ENCODE measurements at regions not wholly inside any gene's neighbourhood (a gene's known extent, or its start where the extent isn't known, plus 50 kb on each side); places are given as distances from the start of the nearest gene placed in this dataset.

DNA sequence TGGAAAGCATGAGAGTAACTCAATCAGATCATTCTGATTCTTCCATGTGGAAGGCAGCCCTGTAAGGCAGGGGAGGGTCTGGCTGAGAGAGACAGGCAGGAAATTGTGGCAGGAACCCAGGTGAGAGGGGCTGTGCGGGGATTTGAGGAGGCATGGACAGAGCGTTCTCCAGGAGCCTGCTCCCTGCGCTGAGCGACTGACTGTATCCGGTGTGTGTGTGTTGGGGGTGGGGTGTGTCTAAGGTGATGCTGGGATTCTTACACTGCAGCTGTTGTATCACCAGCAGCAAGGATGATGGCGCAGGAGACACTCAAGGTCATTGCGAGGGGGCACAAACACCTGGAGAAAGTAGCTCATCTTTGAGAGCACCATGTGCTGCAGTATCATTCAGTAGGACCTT, 128.5 kb downstream of the RHOU start:
- TF ChIP-seq EP300 (IDR thresholded peaks at IDR 0.05) (no peak), POLR2A (IDR thresholded peaks at IDR 0.05) (no peak)

Measured in sigmoid colon (tissue), 4 donors.